ENCODE measurements at regions not wholly inside any gene's neighbourhood (a gene's known extent, or its start where the extent isn't known, plus 50 kb on each side); places are given as distances from the start of the nearest gene placed in this dataset.

- no peak for TF ChIP-seq GABPA (IDR thresholded peaks at IDR 0.05; ENCODE audit: borderline replicate concordance, insufficient read depth, low read length)
- TF ChIP-seq CTCF (IDR thresholded peaks at IDR 0.05; ENCODE audit: control extremely low read depth in 1 of 3, insufficient read depth in 1 of 3, low read depth in 1 of 3, low read length in 3 of 3): no peak
- no peak for TF ChIP-seq BCL11A (IDR thresholded peaks at IDR 0.05; ENCODE audit: low read depth in 2 of 2, low read length in 2 of 2)
- TF ChIP-seq TBP (IDR thresholded peaks at IDR 0.05; ENCODE audit: low read depth, low read length): no peak
These were observed 139.9 kb downstream of the MRM1 start for GRCh38 chr17:36741019-36741902.
